ENCODE measurements at regions not wholly inside any gene's neighbourhood (a gene's known extent, or its start where the extent isn't known, plus 50 kb on each side); places are given as distances from the start of the nearest gene placed in this dataset.

GRCh38 chr18:27728659-27729058 lies 448.3 kb downstream of the CDH2 start:
- H3K27me3 ChIP-seq (ENCODE audit: control insufficient read depth in 1 of 2, insufficient read depth in 2 of 2, low read length in 2 of 2), result no peaks in the 10 kb centered on the region
- H3K9ac ChIP-seq (ENCODE audit: low read depth in 1 of 2, low read length in 2 of 2), result no peak overlapping the region
- no peak overlapping the region for H3K27ac ChIP-seq (ENCODE audit: low read depth, low read length)
- no peaks in the 10 kb centered on the region for H3K9me3 ChIP-seq (ENCODE audit: control insufficient read depth in 1 of 2, low read length in 2 of 2)
- no peaks in the 10 kb centered on the region for H3K36me3 ChIP-seq (ENCODE audit: control insufficient read depth in 1 of 2, insufficient read depth in 2 of 2, low read length in 2 of 2)
- H3K4me1 ChIP-seq (ENCODE audit: control insufficient read depth in 1 of 2, insufficient read depth in 2 of 2, low read length in 2 of 2), result no peaks in the 10 kb centered on the region
- H3K4me3 ChIP-seq (ENCODE audit: low read depth in 1 of 2, low read length in 2 of 2), result no peak overlapping the region

GRCh38 chr18:27724362-27724761 lies 452.6 kb downstream of the CDH2 start:
- Histone ChIP-seq H3K4me3 (ENCODE audit: low read depth in 1 of 2, low read length in 2 of 2) (no peak overlapping the region), H3K27me3 (ENCODE audit: control insufficient read depth in 1 of 2, insufficient read depth in 2 of 2, low read length in 2 of 2) (no peaks in the 10 kb centered on the region), H3K4me1 (ENCODE audit: control insufficient read depth in 1 of 2, insufficient read depth in 2 of 2, low read length in 2 of 2) (no peaks in the 10 kb centered on the region), H3K9ac (ENCODE audit: low read depth in 1 of 2, low read length in 2 of 2) (no peak overlapping the region), H3K27ac (ENCODE audit: low read depth, low read length) (no peak overlapping the region), H3K36me3 (ENCODE audit: control insufficient read depth in 1 of 2, insufficient read depth in 2 of 2, low read length in 2 of 2) (no peaks in the 10 kb centered on the region), H3K9me3 (ENCODE audit: control insufficient read depth in 1 of 2, low read length in 2 of 2) (no peaks in the 10 kb centered on the region)

GRCh38 chr18:27723168-27723567 lies 453.8 kb downstream of the CDH2 start:
- H3K4me3 ChIP-seq (ENCODE audit: low read depth in 1 of 2, low read length in 2 of 2), result no peak overlapping the region
- no peak overlapping the region for H3K9ac ChIP-seq (ENCODE audit: low read depth in 1 of 2, low read length in 2 of 2)
- no peaks in the 10 kb centered on the region for H3K9me3 ChIP-seq (ENCODE audit: control insufficient read depth in 1 of 2, low read length in 2 of 2)
- H3K27me3 ChIP-seq (ENCODE audit: control insufficient read depth in 1 of 2, insufficient read depth in 2 of 2, low read length in 2 of 2), result no peaks in the 10 kb centered on the region
- H3K4me1 ChIP-seq (ENCODE audit: control insufficient read depth in 1 of 2, insufficient read depth in 2 of 2, low read length in 2 of 2), result no peaks in the 10 kb centered on the region
- H3K36me3 ChIP-seq (ENCODE audit: control insufficient read depth in 1 of 2, insufficient read depth in 2 of 2, low read length in 2 of 2), result no peaks in the 10 kb centered on the region
- no peak overlapping the region for H3K27ac ChIP-seq (ENCODE audit: low read depth, low read length)

- Histone ChIP-seq H3K27me3 (ENCODE audit: control insufficient read depth in 1 of 2, insufficient read depth in 2 of 2, low read length in 2 of 2) (no peaks in the 10 kb centered on the region), H3K4me1 (ENCODE audit: control insufficient read depth in 1 of 2, insufficient read depth in 2 of 2, low read length in 2 of 2) (no peaks in the 10 kb centered on the region), H3K9me3 (ENCODE audit: control insufficient read depth in 1 of 2, low read length in 2 of 2) (no peaks in the 10 kb centered on the region), H3K9ac (ENCODE audit: low read depth in 1 of 2, low read length in 2 of 2) (no peak overlapping the region), H3K4me3 (ENCODE audit: low read depth in 1 of 2, low read length in 2 of 2) (no peak overlapping the region), H3K27ac (ENCODE audit: low read depth, low read length) (no peak overlapping the region), H3K36me3 (ENCODE audit: control insufficient read depth in 1 of 2, insufficient read depth in 2 of 2, low read length in 2 of 2) (no peaks in the 10 kb centered on the region)
Measured at GRCh38 chr18:27719680-27720079, 457.2 kb downstream of the CDH2 start.

GRCh38 chr18:27717816-27718215 lies 459.1 kb downstream of the CDH2 start:
- Histone ChIP-seq H3K9ac (ENCODE audit: low read depth in 1 of 2, low read length in 2 of 2) (no peak overlapping the region), H3K27ac (ENCODE audit: low read depth, low read length) (no peak overlapping the region), H3K4me3 (ENCODE audit: low read depth in 1 of 2, low read length in 2 of 2) (no peak overlapping the region), H3K36me3 (ENCODE audit: control insufficient read depth in 1 of 2, insufficient read depth in 2 of 2, low read length in 2 of 2) (no peaks in the 10 kb centered on the region), H3K4me1 (ENCODE audit: control insufficient read depth in 1 of 2, insufficient read depth in 2 of 2, low read length in 2 of 2) (no peaks in the 10 kb centered on the region), H3K9me3 (ENCODE audit: control insufficient read depth in 1 of 2, low read length in 2 of 2) (no peaks in the 10 kb centered on the region), H3K27me3 (ENCODE audit: control insufficient read depth in 1 of 2, insufficient read depth in 2 of 2, low read length in 2 of 2) (no peaks in the 10 kb centered on the region)

GRCh38 chr18:27717250-27717649 lies 459.7 kb downstream of the CDH2 start:
- Histone ChIP-seq H3K4me3 (ENCODE audit: low read depth in 1 of 2, low read length in 2 of 2) (no peak overlapping the region), H3K36me3 (ENCODE audit: control insufficient read depth in 1 of 2, insufficient read depth in 2 of 2, low read length in 2 of 2) (no peaks in the 10 kb centered on the region), H3K27me3 (ENCODE audit: control insufficient read depth in 1 of 2, insufficient read depth in 2 of 2, low read length in 2 of 2) (no peaks in the 10 kb centered on the region), H3K9ac (ENCODE audit: low read depth in 1 of 2, low read length in 2 of 2) (no peak overlapping the region), H3K9me3 (ENCODE audit: control insufficient read depth in 1 of 2, low read length in 2 of 2) (no peaks in the 10 kb centered on the region), H3K4me1 (ENCODE audit: control insufficient read depth in 1 of 2, insufficient read depth in 2 of 2, low read length in 2 of 2) (no peaks in the 10 kb centered on the region), H3K27ac (ENCODE audit: low read depth, low read length) (no peak overlapping the region)

GRCh38 chr18:27715751-27716150 lies 461.2 kb downstream of the CDH2 start:
- no peaks in the 10 kb centered on the region for H3K27me3 ChIP-seq (ENCODE audit: control insufficient read depth in 1 of 2, insufficient read depth in 2 of 2, low read length in 2 of 2)
- no peaks in the 10 kb centered on the region for H3K4me1 ChIP-seq (ENCODE audit: control insufficient read depth in 1 of 2, insufficient read depth in 2 of 2, low read length in 2 of 2)
- H3K36me3 ChIP-seq (ENCODE audit: control insufficient read depth in 1 of 2, insufficient read depth in 2 of 2, low read length in 2 of 2), result no peaks in the 10 kb centered on the region
- no peak overlapping the region for H3K27ac ChIP-seq (ENCODE audit: low read depth, low read length)
- H3K9me3 ChIP-seq (ENCODE audit: control insufficient read depth in 1 of 2, low read length in 2 of 2), result no peaks in the 10 kb centered on the region
- no peak overlapping the region for H3K4me3 ChIP-seq (ENCODE audit: low read depth in 1 of 2, low read length in 2 of 2)
- no peak overlapping the region for H3K9ac ChIP-seq (ENCODE audit: low read depth in 1 of 2, low read length in 2 of 2)

GRCh38 chr18:27713738-27714095 lies 463.2 kb downstream of the CDH2 start:
- Histone ChIP-seq H3K27me3 (ENCODE audit: control insufficient read depth in 1 of 2, insufficient read depth in 2 of 2, low read length in 2 of 2) (no peaks in the 10 kb centered on the region), H3K9ac (ENCODE audit: low read depth in 1 of 2, low read length in 2 of 2) (no peak overlapping the region), H3K9me3 (ENCODE audit: control insufficient read depth in 1 of 2, low read length in 2 of 2) (no peaks in the 10 kb centered on the region), H3K27ac (ENCODE audit: low read depth, low read length) (no peak overlapping the region), H3K4me3 (ENCODE audit: low read depth in 1 of 2, low read length in 2 of 2) (no peak overlapping the region), H3K4me1 (ENCODE audit: control insufficient read depth in 1 of 2, insufficient read depth in 2 of 2, low read length in 2 of 2) (no peaks in the 10 kb centered on the region), H3K36me3 (ENCODE audit: control insufficient read depth in 1 of 2, insufficient read depth in 2 of 2, low read length in 2 of 2) (no peaks in the 10 kb centered on the region)

GRCh38 chr18:27713037-27713737 lies 463.7 kb downstream of the CDH2 start:
- H3K27ac ChIP-seq (ENCODE audit: low read depth, low read length), result no peak overlapping the region
- H3K27me3 ChIP-seq (ENCODE audit: control insufficient read depth in 1 of 2, insufficient read depth in 2 of 2, low read length in 2 of 2), result no peaks in the 10 kb centered on the region

GRCh38 chr18:27712066-27712465 lies 464.9 kb downstream of the CDH2 start:
- Histone ChIP-seq H3K4me3 (ENCODE audit: low read depth in 1 of 2, low read length in 2 of 2) (no peak overlapping the region), H3K4me1 (ENCODE audit: control insufficient read depth in 1 of 2, insufficient read depth in 2 of 2, low read length in 2 of 2) (no peaks in the 10 kb centered on the region), H3K9ac (ENCODE audit: low read depth in 1 of 2, low read length in 2 of 2) (no peak overlapping the region), H3K36me3 (ENCODE audit: control insufficient read depth in 1 of 2, insufficient read depth in 2 of 2, low read length in 2 of 2) (no peaks in the 10 kb centered on the region), H3K9me3 (ENCODE audit: control insufficient read depth in 1 of 2, low read length in 2 of 2) (no peaks in the 10 kb centered on the region), H3K27ac (ENCODE audit: low read depth, low read length) (no peak overlapping the region), H3K27me3 (ENCODE audit: control insufficient read depth in 1 of 2, insufficient read depth in 2 of 2, low read length in 2 of 2) (no peaks in the 10 kb centered on the region)

More at GRCh38 chr18:27713037-27713737, 463.7 kb downstream of the CDH2 start:
- Histone ChIP-seq H3K4me1 (ENCODE audit: control insufficient read depth in 1 of 2, insufficient read depth in 2 of 2, low read length in 2 of 2) (no peaks in the 10 kb centered on the region), H3K9me3 (ENCODE audit: control insufficient read depth in 1 of 2, low read length in 2 of 2) (no peaks in the 10 kb centered on the region), H3K9ac (ENCODE audit: low read depth in 1 of 2, low read length in 2 of 2) (no peak overlapping the region), H3K4me3 (ENCODE audit: low read depth in 1 of 2, low read length in 2 of 2) (no peak overlapping the region), H3K36me3 (ENCODE audit: control insufficient read depth in 1 of 2, insufficient read depth in 2 of 2, low read length in 2 of 2) (no peaks in the 10 kb centered on the region)

- Histone ChIP-seq H3K36me3 (ENCODE audit: control insufficient read depth in 1 of 2, insufficient read depth in 2 of 2, low read length in 2 of 2) (no peaks in the 10 kb centered on the region), H3K4me3 (ENCODE audit: low read depth in 1 of 2, low read length in 2 of 2) (no peak overlapping the region), H3K9ac (ENCODE audit: low read depth in 1 of 2, low read length in 2 of 2) (no peak overlapping the region), H3K9me3 (ENCODE audit: control insufficient read depth in 1 of 2, low read length in 2 of 2) (no peaks in the 10 kb centered on the region), H3K4me1 (ENCODE audit: control insufficient read depth in 1 of 2, insufficient read depth in 2 of 2, low read length in 2 of 2) (no peaks in the 10 kb centered on the region), H3K27me3 (ENCODE audit: control insufficient read depth in 1 of 2, insufficient read depth in 2 of 2, low read length in 2 of 2) (no peaks in the 10 kb centered on the region), H3K27ac (ENCODE audit: low read depth, low read length) (no peak overlapping the region)
Measured at GRCh38 chr18:27711382-27711781, 465.5 kb downstream of the CDH2 start.
